NCI-H2107 treated with DMSO at 0.1 percent for 48 hours (cell line): ENCODE measurements at regions not wholly inside any gene's neighbourhood (a gene's known extent, or its start where the extent isn't known, plus 50 kb on each side); places are given as distances from the start of the nearest gene placed in this dataset.
"Not testable (repeated sequence)": the region's sequence is repeated elsewhere in the genome, so short reads cannot be mapped to it uniquely, and the experiment has no call there.

Experiments
- DNase-seq: peaks from one replicate; lab custom pipeline; 2025; ENCODE audit not compliant: unreplicated experiment; lab: John Stamatoyannopoulos, UW

DNA sequence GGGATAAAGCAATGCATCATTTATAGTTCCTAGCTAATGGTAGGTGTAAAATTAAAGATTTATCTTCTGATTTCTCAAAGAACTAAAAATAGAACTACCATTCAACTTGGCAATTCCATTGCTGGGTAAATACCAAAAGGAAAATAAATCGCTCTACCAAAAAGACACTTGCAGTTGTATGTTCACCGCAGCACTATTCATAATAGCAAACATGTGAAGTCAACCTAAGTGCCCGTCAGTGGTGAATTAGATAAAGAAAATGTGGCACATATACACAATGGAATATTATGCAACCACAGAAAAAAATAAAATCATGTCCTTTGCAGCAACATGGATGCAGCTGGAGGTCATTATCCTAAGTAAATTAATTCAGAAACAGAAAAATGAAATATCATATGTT lies 192.8 kb upstream of the ADRA1D start:
- no peak for DNase-seq

DNA sequence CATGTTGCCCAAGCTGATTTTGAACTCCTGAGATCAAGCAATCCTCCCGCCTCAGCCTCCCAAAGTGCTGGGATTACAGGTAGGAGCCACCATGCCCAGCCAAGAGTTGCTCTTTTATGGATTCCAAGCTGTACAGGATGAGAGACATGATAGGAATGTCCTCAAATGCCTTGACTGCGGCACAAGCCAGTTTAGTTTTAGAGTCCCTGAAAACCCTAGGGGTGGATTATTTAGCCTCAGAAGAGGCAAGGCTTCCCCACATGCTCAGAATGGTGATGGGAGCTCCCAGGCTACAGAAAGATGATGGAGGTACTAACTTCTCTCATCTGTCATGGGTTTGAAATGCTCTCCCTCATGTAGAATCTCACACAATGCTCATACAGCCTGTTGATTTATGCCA lies 192.1 kb upstream of the ADRA1D start:
- DNase-seq: no peak

DNA sequence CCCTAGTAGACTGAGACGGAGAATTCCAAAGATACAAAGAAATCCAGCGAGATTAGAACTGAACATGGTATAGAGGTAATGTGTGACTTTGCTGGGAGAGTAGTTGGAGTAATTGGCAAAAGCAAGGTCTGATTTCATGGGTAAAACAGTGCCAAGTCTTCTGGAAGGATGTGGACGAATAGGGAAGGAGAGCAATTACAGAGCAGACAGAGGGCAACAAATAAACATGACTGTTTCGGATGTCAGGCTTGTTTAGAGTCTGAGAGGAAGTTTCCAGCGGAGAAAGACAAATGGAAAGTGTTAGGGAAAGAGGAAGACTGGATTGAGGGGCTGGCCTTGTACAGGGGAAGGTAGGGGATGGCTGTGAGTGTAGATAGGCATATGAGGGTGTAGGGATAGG lies 190.4 kb upstream of the ADRA1D start:
- no peak for DNase-seq

DNA sequence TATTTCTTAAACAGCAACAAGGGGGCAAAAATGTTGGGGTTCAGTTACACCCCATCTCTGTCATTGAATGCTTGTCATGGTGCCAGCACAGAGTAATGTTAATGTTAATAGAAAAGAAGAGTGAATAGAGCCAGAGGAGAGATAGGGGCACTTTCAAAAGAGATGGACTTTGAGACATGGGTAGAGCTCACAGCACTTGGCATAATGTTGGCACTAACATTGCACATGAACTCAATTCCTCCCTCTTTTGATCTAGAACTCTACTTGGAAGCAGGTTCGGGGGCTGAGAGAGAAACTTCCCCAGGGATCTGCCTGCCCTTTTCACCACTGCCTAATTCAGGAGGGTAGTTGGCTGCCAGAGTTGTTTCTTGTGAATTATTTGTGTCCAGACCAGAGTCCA lies 188.0 kb upstream of the ADRA1D start:
- DNase-seq: no peak

DNA sequence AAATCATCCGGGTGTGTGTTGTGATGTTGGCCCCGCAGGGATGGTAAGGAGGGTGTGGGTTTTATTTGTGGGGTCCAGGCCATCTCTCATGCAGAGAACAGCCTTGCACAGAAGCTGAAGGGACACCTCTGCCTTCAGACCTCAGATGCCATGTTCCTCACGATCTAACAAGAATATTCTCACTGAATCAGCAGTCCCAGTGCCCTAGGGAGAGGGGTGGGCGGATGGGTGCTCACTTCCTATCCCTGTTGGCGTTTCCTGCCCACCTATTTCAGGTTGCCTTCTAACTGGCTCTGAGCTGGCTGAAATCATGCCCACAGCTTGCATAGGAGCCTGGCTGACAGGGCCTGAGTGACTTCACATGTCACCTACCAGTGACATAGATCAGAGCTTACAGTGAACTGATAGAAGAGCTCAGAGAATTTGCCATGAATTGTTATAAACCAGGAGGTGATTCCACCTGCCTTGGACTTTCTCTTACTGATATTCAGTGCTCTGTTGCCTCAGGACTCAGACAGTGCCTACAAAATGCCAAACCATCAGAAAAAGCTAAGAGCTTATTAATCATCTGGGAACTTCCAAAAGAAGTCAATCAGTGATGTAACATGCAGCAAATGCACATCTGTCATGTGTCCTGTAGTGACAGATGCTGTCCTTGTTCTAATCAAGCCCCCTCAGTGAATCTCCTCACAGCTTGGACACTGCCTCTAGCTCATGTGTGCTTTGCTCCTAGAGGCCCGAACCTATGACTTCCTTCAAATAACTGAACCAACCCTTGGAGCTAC lies 186.8 kb upstream of the ADRA1D start:
- no peak for DNase-seq

DNA sequence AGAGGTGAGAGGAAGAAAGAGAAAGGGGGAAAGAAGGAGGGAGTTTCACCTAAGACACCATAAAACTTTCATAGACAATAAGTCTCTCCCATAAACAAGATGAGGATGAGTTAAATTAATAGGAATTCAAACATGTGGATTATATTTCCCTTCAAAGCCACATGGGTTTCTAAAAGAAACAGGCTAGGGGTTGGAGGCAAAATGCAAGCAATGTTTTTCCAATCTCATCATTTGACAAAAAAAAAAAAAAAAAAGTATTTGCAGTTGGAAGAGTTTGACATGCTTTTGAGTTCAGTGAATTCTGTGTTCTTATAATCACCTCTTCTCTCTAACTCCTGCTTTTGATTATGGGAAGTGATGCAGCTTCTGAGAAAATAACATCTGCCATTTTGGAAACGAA lies 186.1 kb upstream of the ADRA1D start:
- no peak for DNase-seq

DNA sequence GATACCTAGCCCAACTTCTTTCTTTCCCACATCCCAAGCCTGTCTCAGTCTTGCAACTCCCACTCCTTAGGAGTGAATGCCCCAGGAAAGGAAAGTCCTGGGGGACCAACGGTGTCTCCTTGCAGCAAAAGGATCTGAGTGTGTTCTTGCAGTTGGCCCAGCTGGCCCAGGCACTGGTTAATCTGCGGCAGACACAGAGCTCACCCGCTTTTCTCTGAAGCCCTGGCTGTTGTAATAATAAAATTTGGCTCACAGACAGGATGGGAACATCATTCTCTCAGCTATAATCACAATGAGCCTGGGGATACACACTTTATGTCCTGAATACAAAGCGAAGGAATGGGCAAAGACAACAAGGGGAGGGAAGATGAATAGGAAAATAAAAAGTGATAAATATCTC lies 185.6 kb upstream of the ADRA1D start:
- no peak for DNase-seq

DNA sequence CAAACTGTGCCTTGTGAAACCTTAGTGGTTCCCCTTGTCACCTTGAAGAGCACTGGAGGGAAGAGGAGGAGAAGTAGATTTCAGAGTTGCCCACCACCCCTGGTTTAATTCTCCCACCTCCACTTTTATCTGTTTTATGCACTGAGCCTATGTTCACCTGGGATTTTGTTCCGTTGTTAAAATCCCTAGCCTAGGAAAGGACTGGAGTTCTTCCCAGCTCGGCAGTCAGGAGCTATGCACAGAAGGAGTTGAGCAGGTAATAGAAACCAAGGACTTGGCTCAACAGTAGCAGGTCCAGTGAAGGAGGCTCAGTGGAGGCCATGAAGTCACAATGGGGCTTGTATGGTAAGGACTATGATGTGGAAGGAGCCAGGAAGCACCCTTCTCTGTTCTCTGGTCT lies 182.4 kb upstream of the ADRA1D start:
- no peak for DNase-seq

DNA sequence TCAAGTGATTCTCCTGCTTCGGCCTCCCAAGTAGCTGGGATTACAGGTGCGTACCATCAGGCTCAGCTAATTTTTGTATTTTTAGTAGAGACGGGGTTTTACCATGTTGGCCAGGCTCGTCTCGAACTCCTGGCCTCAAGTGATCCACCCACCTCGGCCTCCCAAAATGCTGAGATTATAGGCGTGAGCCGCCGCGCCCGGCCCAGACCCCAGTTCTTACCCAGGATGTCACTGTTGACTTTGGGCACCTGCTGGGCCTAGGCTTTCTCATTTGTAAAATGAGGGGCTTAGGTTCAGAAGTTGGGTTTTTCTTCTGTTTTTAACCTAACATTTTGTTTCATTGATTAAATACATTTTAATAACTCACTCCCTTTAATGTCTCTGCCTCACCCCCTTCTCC lies 181.7 kb upstream of the ADRA1D start:
- DNase-seq: not testable (repeated sequence)

DNA sequence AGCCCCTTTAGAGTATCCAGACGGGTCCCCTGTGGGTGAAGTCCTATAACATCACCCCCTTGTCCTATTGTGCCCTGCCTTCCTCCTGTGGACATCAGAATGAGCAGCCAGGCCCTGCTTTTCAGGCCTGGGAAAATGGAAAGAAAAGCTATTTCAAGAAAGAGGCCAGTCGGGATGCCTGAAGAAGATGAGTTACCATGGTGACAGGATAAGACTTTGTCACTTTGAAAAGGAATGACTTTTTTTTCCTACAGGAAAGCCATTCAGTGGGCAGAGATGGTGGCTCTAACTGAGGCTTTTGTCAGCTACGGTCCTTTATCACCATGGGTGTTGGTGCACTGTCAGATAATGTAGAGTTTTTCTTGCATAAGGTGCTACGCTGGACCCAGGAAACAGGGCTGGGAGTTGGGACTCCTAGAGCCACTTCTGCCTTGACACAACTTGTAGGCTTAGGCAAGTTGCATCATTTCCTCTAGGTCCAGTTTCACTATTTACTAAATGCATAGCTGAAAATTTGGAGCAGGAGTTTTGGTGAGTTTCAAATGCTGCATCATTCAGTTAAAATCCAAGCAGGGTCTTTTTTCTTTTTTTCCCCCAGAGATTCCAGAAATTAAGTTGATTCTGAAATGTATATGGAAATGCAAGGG lies 179.0 kb upstream of the ADRA1D start:
- DNase-seq: no peak

DNA sequence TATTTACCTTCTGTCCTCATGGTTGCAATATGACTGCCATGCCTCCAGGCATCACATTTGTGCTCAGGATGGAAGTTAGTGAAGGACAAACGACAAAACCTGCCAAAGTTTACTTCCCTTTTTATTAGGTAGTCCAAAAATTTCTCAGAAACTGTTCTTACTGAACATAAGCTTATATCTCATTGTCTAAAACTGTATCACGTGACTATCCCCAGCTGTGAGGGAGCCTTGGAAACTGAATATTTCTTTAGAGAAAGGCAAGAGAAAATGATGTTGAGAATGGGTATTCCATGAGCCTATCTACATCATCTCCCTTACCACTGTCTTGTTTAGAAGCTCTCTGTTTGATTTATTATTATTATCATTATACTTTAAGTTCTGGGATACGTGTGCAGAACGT lies 169.1 kb upstream of the ADRA1D start:
- no peak for DNase-seq

DNA sequence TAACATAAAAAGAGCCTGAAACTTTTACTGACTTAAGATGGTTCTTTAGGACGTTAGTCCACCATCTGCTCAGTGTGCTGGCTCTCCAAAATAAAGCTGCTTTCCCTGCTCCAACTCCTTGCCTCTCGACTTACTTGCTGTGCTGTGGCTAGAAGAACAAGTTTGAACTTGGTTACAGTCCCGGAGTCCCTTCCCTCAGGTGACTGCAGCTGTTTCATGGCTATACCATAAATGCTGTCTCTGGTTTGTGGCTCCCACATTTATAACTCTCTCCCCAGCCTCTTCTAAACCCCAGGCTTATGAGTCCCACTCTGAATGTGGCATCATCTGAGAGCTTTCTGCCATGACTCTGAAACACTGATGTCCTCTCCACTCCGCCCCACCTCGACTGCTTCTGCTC lies 166.2 kb upstream of the ADRA1D start:
- DNase-seq: no peak

DNA sequence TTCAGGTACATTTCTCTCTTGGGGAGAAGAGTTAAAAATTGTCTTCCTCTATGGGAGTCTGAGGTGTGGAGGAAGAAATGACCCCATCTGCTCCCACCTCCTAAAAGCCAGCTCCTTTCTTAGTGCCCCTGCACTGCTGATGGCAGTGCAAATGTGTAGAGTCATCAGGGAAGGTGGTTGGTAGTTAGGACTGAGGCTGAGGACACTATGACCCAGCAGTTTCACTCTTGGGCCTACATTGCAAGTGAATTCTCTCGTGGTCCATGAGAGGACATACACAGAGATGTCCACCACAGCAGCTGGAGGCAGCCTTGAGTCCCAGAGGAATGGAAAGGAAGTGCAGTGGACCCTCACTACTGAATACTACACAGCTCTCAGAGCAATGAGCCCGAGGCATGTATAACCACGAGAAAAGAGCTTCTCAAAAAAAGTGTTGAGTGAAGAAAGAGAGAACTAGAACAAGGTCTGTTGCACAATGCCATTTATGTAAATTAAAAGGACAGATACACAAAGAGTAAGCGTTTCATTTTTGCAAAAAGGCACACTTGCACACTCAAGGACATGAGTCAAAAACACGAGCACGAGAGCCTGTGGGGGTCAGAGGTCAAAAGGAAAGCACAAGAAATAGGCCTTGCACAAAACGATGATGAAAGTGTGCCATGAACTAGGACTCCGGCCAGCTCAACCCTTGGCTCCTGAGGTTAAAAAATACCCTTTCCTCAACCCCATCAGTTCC lies 164.4 kb upstream of the ADRA1D start:
- DNase-seq: no peak

DNA sequence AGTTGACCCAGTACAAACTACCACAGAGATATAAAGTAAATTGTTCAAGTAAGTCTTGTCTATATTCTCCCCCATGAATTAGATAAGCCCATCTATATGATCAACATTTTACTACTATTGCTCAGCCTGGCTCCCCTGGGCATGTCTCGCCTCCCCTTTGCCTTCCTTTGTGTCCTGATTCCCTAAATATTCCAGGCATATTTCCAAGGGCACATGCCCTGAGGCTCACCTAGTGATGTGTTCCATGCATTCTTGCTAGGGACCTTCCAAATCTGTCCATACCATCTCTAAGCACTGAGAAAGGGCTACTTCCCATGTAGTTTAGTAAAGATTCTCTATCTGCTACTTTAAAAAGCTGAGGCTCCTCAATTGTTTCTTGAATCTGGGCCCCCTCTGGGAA lies 163.1 kb upstream of the ADRA1D start:
- no peak for DNase-seq

DNA sequence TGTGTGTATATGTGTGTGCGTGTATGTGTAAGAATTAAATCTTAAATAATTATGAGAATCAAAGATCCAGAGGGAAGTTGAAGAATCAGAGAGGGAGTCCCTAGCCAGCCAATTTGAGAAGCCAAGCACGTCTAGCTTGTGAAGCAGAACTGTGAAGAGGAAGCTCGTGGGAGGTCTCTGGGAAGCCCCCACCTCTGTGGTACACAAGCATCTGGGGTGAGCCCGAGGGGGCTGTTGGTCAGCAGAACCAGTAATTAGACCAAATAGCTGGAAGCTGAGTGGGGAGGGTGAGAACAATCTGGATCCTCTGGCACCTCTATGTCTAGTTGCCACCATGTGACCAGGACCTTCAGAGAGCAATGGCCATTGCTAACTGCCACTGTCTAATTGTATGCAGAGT lies 162.7 kb upstream of the ADRA1D start:
- no peak for DNase-seq

DNA sequence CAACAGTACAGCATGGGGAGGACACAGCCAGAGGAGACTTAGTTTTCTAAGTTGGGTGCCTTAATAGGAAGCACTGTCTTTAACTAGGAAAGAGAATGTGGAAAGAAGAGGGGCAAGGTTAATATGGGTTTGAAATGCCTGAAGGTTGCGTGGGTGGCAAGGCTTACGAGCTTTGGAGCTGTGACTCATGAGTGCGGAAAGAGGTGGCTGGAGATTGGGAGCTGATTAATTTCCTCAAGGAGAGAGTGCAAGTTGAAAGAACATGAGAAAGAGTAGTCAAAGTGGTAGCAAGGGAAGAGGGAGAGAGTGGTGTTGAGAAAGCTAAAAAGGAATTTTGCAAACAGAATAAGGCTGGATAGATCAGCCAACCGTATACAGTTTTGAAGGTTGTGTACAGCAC lies 157.5 kb upstream of the ADRA1D start:
- no peak for DNase-seq

DNA sequence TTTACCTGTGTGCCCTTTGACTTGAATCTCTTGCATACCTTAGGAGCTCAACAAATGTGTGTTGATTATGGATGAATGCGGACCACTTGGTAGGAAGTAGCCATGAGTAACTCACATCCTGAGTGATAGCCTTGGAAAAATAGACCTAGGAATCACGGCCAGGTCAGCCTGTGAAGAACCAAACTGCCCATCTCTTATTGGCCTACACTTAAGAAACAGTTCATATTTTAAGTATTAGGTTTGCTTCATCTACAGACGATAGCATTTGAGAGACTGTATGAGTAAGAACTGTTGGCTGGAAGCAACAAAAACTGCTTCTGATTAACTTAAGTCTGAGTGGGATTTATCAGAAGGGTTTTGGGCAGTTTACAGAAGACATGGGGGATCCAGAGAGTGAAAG lies 152.5 kb upstream of the ADRA1D start:
- no peak for DNase-seq

DNA sequence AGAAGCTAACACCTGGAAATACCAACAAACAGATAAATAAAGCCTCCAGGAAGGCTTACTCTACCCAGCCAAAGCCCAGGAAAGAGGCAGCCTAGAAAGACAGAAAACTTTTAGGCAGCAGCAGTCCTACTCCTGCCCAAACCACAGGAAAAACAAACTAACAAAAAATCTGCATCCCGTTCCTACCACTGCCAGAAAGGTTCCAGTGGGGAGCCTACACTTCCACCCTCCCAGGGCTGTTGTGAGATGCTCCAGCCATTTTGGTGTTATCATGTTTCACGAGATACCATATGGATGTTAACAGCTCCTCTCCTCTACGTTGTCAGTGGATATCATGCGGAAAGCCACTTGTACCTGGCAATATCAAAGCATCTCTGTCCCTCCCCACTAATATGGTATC lies 135.9 kb upstream of the ADRA1D start:
- DNase-seq: no peak

DNA sequence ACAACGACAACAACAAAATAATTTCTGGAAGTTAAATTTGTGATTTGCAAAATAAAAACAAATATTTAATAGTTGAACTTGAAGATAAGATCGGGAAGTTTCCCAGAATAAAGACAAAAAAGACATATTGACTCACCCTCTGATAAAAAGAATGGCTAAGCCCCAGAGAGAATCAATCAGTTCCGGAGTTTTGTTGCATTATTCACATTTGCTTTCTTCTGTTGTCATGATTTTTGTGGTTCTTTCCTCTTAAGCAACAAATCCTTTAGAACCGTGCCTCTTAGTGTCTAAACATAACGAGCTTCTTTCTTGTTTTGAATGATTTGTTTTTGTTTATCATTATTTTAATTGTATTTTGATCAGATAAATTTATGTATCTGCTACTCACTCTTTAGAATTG lies 134.9 kb upstream of the ADRA1D start:
- DNase-seq: no peak

DNA sequence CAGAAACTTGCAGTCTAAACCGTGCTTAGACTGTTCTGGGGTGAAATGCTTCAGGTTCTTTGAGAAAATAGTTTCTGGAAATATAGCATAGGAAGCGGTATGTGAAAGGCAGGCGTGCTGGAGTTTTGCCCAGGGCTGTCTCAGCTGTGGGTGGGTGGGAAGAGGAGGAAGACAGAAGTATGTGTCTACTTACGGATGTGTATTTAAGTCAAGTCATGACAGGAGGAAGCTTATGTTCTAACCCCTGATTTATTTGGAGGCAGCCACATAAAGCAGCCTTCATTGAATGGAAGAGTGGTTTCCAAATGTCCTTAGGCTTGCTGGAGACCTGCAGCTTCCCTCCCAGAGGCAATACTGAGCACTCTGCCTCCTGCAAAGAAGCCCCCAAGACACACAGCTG lies 126.8 kb upstream of the ADRA1D start:
- no peak for DNase-seq

DNA sequence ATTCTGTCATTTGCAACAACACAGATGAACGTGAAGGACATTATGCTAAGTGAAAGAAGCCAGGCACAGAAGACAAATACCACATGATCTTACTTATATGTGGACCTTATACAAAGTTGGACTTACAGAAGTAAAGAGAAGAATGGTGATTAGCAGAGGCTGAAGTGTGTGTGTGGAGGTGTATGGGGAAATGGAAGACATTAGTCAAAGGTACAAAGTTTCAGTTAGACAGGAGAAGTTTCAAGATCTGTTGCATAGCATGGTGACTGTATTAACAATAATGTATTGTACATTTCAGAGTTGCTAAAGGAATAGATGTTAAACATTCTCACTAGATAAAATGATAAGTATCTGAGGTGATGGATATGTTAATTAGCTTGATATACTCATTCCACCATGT lies 124.4 kb upstream of the ADRA1D start:
- DNase-seq: no peak

DNA sequence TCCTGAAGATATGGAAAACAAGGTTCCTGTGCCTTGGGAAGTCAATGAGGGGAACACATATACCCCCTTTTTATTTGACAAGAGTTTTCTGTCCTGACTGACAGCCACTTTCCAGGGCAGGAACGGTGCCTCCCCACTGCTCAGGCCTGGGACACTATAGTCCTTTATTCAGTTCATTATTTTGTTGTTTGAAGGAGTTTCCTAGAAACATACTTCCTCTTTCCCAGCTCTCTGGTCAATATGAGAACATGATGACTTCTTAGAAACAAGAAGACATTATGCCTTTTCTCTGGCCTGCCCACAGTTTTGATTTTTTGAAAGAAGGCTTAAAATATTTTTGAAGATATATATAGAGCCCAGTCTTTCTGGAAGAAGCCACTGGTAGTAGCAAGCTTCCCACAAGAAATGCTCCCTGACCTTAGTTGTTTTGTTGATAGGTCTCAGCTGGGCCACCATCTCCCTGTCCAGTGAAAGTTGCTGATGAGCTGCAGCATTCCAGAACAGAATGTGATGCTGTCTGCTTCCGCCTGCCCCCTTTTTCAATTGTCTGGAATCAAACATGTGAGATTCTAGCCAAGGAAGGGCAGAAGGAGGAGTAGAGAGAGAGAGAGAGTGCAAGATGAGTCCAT lies 122.7 kb upstream of the ADRA1D start:
- no peak for DNase-seq
